ENCODE measurements at regions not wholly inside any gene's neighbourhood (a gene's known extent, or its start where the extent isn't known, plus 50 kb on each side); places are given as distances from the start of the nearest gene placed in this dataset.
"Not testable (repeated sequence)": the region's sequence is repeated elsewhere in the genome, so short reads cannot be mapped to it uniquely, and the experiment has no call there.

- H2AFZ ChIP-seq (ENCODE audit: low read length), result no peak overlapping the region
- TF ChIP-seq CTCF (conservative IDR thresholded peaks at IDR 0.05; ENCODE audit: low read length) (no peak), EZH2phosphoT487 (IDR thresholded peaks at IDR 0.05; ENCODE audit: borderline replicate concordance) (no peak)
- no peaks in the 10 kb centered on the region for H3K79me2 ChIP-seq (ENCODE audit: insufficient read depth, low read length)
- H3K4me1 ChIP-seq (ENCODE audit: insufficient read depth, low read length, poor library complexity, severe bottlenecking), result no peaks in the 10 kb centered on the region
- no peak overlapping the region for H3K4me2 ChIP-seq (ENCODE audit: low read depth, low read length, poor library complexity, severe bottlenecking)
- H3K36me3 ChIP-seq (ENCODE audit: insufficient read depth, low read length), result no peaks in the 10 kb centered on the region
- no peak overlapping the region for H3K9ac ChIP-seq (ENCODE audit: low read depth, low read length, poor library complexity, severe bottlenecking)
- no peak overlapping the region for H3K4me3 ChIP-seq (ENCODE audit: low read length, poor library complexity, severe bottlenecking)
- no peaks in the 10 kb centered on the region for H4K20me1 ChIP-seq (ENCODE audit: insufficient read depth, low read length, poor library complexity, severe bottlenecking)
- H3F3A ChIP-seq (ENCODE audit: low read depth), result no peaks in the 10 kb centered on the region
- H3K9me3 ChIP-seq (ENCODE audit: insufficient read depth, low read depth, low read length), result no peaks in the 10 kb centered on the region
- no peaks in the 10 kb centered on the region for H3K9me2 ChIP-seq (replicated peaks; ENCODE audit: low read depth, low read length)
- H3K27me3 ChIP-seq (ENCODE audit: insufficient read depth, low read length, poor library complexity, severe bottlenecking), result no peaks in the 10 kb centered on the region
Observed at GRCh38 chrX:51163730-51164129, 168.9 kb upstream of the NUDT10 start.

GRCh38 chrX:51178356-51178900 lies 154.2 kb upstream of the NUDT10 start:
- H3K79me2 ChIP-seq (ENCODE audit: insufficient read depth, low read length); H3K9ac ChIP-seq (ENCODE audit: low read depth, low read length, poor library complexity, severe bottlenecking); H3K4me2 ChIP-seq (ENCODE audit: low read depth, low read length, poor library complexity, severe bottlenecking); H3K36me3 ChIP-seq (ENCODE audit: insufficient read depth, low read length); H4K20me1 ChIP-seq (ENCODE audit: insufficient read depth, low read length, poor library complexity, severe bottlenecking); H3K4me1 ChIP-seq (ENCODE audit: insufficient read depth, low read length, poor library complexity, severe bottlenecking); H2AFZ ChIP-seq (ENCODE audit: low read length); H3K9me2 ChIP-seq (replicated peaks; ENCODE audit: low read depth, low read length); H3K4me3 ChIP-seq (ENCODE audit: low read length, poor library complexity, severe bottlenecking); H3K27me3 ChIP-seq (ENCODE audit: insufficient read depth, low read length, poor library complexity, severe bottlenecking); H3F3A ChIP-seq (ENCODE audit: low read depth); H3K9me3 ChIP-seq (ENCODE audit: insufficient read depth, low read depth, low read length): not testable (repeated sequence)

DNA sequence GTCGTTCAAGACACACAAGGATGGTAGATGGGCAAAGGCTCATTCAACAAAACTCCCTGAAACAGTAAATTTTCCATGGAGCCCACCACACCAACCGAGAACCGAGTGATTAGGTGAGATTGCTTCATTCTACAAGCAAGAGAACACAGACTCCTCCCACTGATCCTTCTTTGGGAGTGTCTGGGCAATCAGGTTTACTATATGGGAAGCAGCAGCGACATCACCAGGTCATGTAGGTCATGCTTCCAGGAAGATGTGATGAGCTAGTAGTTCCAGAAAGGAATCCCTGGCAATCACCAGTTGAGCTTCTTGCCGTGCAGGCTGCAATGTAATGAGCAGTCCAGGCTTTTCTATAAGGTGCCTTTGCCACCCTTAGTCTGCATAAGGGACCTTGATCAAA lies 152.8 kb upstream of the NUDT10 start:
- H3K9ac ChIP-seq (ENCODE audit: low read depth, low read length, poor library complexity, severe bottlenecking); H4K20me1 ChIP-seq (ENCODE audit: insufficient read depth, low read length, poor library complexity, severe bottlenecking); H3K36me3 ChIP-seq (ENCODE audit: insufficient read depth, low read length); H3K9me3 ChIP-seq (ENCODE audit: insufficient read depth, low read depth, low read length); H3K79me2 ChIP-seq (ENCODE audit: insufficient read depth, low read length); H3K9me2 ChIP-seq (replicated peaks; ENCODE audit: low read depth, low read length); H3F3A ChIP-seq (ENCODE audit: low read depth); H3K4me1 ChIP-seq (ENCODE audit: insufficient read depth, low read length, poor library complexity, severe bottlenecking); H2AFZ ChIP-seq (ENCODE audit: low read length); H3K4me2 ChIP-seq (ENCODE audit: low read depth, low read length, poor library complexity, severe bottlenecking); H3K4me3 ChIP-seq (ENCODE audit: low read length, poor library complexity, severe bottlenecking); H3K27me3 ChIP-seq (ENCODE audit: insufficient read depth, low read length, poor library complexity, severe bottlenecking): not testable (repeated sequence)

DNA sequence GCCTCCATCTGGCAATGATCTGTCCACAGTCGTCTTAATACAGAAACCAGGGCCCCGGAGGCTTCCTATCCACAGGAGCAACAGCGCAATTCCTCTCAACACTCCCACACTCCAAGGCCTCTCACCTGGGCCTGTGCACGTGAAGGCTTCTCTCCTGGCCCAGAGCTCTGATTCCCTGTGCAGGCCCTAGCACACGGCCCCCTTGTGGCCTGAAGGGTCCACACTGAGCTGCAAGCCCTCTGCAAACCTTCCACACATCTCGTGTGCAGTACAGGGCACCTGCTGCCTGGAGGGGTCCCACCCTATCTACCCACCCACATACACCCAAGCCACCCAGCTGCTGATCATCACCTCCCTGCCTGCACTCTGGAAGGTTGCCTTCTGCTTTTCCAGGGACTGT lies 150.1 kb upstream of the NUDT10 start:
- Histone ChIP-seq H3K4me2 (ENCODE audit: low read depth, low read length, poor library complexity, severe bottlenecking) (no peak overlapping the region), H3K79me2 (ENCODE audit: insufficient read depth, low read length) (no peaks in the 10 kb centered on the region), H3K36me3 (ENCODE audit: insufficient read depth, low read length) (no peaks in the 10 kb centered on the region), H4K20me1 (ENCODE audit: insufficient read depth, low read length, poor library complexity, severe bottlenecking) (no peaks in the 10 kb centered on the region), H3K9me3 (ENCODE audit: insufficient read depth, low read depth, low read length) (no peaks in the 10 kb centered on the region), H3K27me3 (ENCODE audit: insufficient read depth, low read length, poor library complexity, severe bottlenecking) (no peaks in the 10 kb centered on the region), H3K9me2 (replicated peaks; ENCODE audit: low read depth, low read length) (no peaks in the 10 kb centered on the region), H3K9ac (ENCODE audit: low read depth, low read length, poor library complexity, severe bottlenecking) (no peak overlapping the region), H3F3A (ENCODE audit: low read depth) (no peaks in the 10 kb centered on the region), H2AFZ (ENCODE audit: low read length) (no peak overlapping the region), H3K4me3 (ENCODE audit: low read length, poor library complexity, severe bottlenecking) (no peak overlapping the region), H3K4me1 (ENCODE audit: insufficient read depth, low read length, poor library complexity, severe bottlenecking) (no peaks in the 10 kb centered on the region)
- TF ChIP-seq CTCF (conservative IDR thresholded peaks at IDR 0.05; ENCODE audit: low read length) (no peak), EZH2phosphoT487 (IDR thresholded peaks at IDR 0.05; ENCODE audit: borderline replicate concordance) (no peak)
